Rectal smooth muscle tissue (tissue), 1 donor: ENCODE measurements at regions not wholly inside any gene's neighbourhood (a gene's known extent, or its start where the extent isn't known, plus 50 kb on each side); places are given as distances from the start of the nearest gene placed in this dataset.

Experiments used
- H3K27ac ChIP-seq: one replicate; pipeline ENCODE4 v1.7.0; 2013; ENCODE audit warnings: low read depth, low read length, inconsistent platforms
- H3K27me3 ChIP-seq: one replicate; pipeline ENCODE4 v1.7.0; 2013; ENCODE audit warnings: low read length; ENCODE audit not compliant: control insufficient read depth, insufficient read depth
- H3K36me3 ChIP-seq: one replicate; pipeline ENCODE4 v1.7.0; 2013; ENCODE audit warnings: low read length; ENCODE audit not compliant: control insufficient read depth, insufficient read depth
- H3K4me1 ChIP-seq: one replicate; pipeline ENCODE4 v1.7.0; 2013; ENCODE audit warnings: low read length; ENCODE audit not compliant: control insufficient read depth, insufficient read depth
- H3K4me3 ChIP-seq: one replicate; pipeline ENCODE4 v1.7.0; 2013; ENCODE audit warnings: low read length
- H3K9ac ChIP-seq: one replicate; pipeline ENCODE4 v1.7.0; 2013; ENCODE audit warnings: low read length

- H3K27me3 ChIP-seq: no peaks in the 10 kb centered on the region
- H3K4me1 ChIP-seq: no peaks in the 10 kb centered on the region
- H3K4me3 ChIP-seq: no peak overlapping the region
- no peaks in the 10 kb centered on the region for H3K36me3 ChIP-seq
- no peak overlapping the region for H3K9ac ChIP-seq
- no peak overlapping the region for H3K27ac ChIP-seq
Observed at GRCh38 chr7:19268737-19269136, 123.5 kb upstream of the FERD3L start.

GRCh38 chr7:19262826-19263225, 117.6 kb upstream of the FERD3L start:
- H3K9ac ChIP-seq: no peak overlapping the region

GRCh38 chr7:19249281-19249680, 104.1 kb upstream of the FERD3L start:
- H3K4me3 ChIP-seq: no peak overlapping the region

More at GRCh38 chr7:19262826-19263225, 117.6 kb upstream of the FERD3L start:
- no peak overlapping the region for H3K27ac ChIP-seq
- no peaks in the 10 kb centered on the region for H3K36me3 ChIP-seq
- no peaks in the 10 kb centered on the region for H3K27me3 ChIP-seq
- H3K4me3 ChIP-seq: no peak overlapping the region
- H3K4me1 ChIP-seq: no peaks in the 10 kb centered on the region

GRCh38 chr7:19248681-19249080, 103.5 kb upstream of the FERD3L start:
- no peak overlapping the region for H3K9ac ChIP-seq
- H3K27me3 ChIP-seq: no peaks in the 10 kb centered on the region
- H3K36me3 ChIP-seq: no peaks in the 10 kb centered on the region
- H3K27ac ChIP-seq: no peak overlapping the region
- H3K4me1 ChIP-seq: no peaks in the 10 kb centered on the region
- H3K4me3 ChIP-seq: no peak overlapping the region

More at GRCh38 chr7:19249281-19249680, 104.1 kb upstream of the FERD3L start:
- H3K27ac ChIP-seq: no peak overlapping the region
- no peaks in the 10 kb centered on the region for H3K27me3 ChIP-seq
- no peak overlapping the region for H3K9ac ChIP-seq
- no peaks in the 10 kb centered on the region for H3K4me1 ChIP-seq
- no peaks in the 10 kb centered on the region for H3K36me3 ChIP-seq

GRCh38 chr7:19248115-19248514, 102.9 kb upstream of the FERD3L start:
- no peak overlapping the region for H3K4me3 ChIP-seq
- H3K4me1 ChIP-seq: no peaks in the 10 kb centered on the region
- no peak overlapping the region for H3K27ac ChIP-seq
- no peak overlapping the region for H3K9ac ChIP-seq
- no peaks in the 10 kb centered on the region for H3K36me3 ChIP-seq
- no peaks in the 10 kb centered on the region for H3K27me3 ChIP-seq

GRCh38 chr7:19247017-19247416, 101.8 kb upstream of the FERD3L start:
- no peak overlapping the region for H3K9ac ChIP-seq
- no peak overlapping the region for H3K4me3 ChIP-seq
- H3K27ac ChIP-seq: no peak overlapping the region
- H3K36me3 ChIP-seq: no peaks in the 10 kb centered on the region
- H3K4me1 ChIP-seq: no peaks in the 10 kb centered on the region
- no peaks in the 10 kb centered on the region for H3K27me3 ChIP-seq

GRCh38 chr7:19242246-19242645, 97.0 kb upstream of the FERD3L start:
- Histone ChIP-seq H3K4me1 (no peaks in the 10 kb centered on the region), H3K4me3 (no peak overlapping the region), H3K9ac (no peak overlapping the region), H3K27me3 (no peaks in the 10 kb centered on the region), H3K36me3 (no peaks in the 10 kb centered on the region), H3K27ac (no peak overlapping the region)

GRCh38 chr7:19239951-19240350, 94.7 kb upstream of the FERD3L start:
- no peak overlapping the region for H3K27ac ChIP-seq
- H3K36me3 ChIP-seq: no peaks in the 10 kb centered on the region
- no peaks in the 10 kb centered on the region for H3K4me1 ChIP-seq
- no peaks in the 10 kb centered on the region for H3K27me3 ChIP-seq
- no peak overlapping the region for H3K9ac ChIP-seq
- no peak overlapping the region for H3K4me3 ChIP-seq

GRCh38 chr7:19235680-19236079, 90.5 kb upstream of the FERD3L start:
- Histone ChIP-seq H3K36me3 (no peaks in the 10 kb centered on the region), H3K27me3 (no peaks in the 10 kb centered on the region), H3K4me3 (no peak overlapping the region), H3K4me1 (no peaks in the 10 kb centered on the region), H3K9ac (no peak overlapping the region), H3K27ac (no peak overlapping the region)

- no peak overlapping the region for H3K4me3 ChIP-seq
- no peaks in the 10 kb centered on the region for H3K36me3 ChIP-seq
- H3K4me1 ChIP-seq: no peaks in the 10 kb centered on the region
- no peaks in the 10 kb centered on the region for H3K27me3 ChIP-seq
- H3K9ac ChIP-seq: no peak overlapping the region
- H3K27ac ChIP-seq: no peak overlapping the region
Observed at GRCh38 chr7:19224951-19225350, 79.7 kb upstream of the FERD3L start.

- Histone ChIP-seq H3K27ac (no peak overlapping the region), H3K4me1 (no peaks in the 10 kb centered on the region), H3K36me3 (no peaks in the 10 kb centered on the region), H3K27me3 (no peaks in the 10 kb centered on the region), H3K9ac (no peak overlapping the region), H3K4me3 (no peak overlapping the region)
Observed at GRCh38 chr7:19215412-19215811, 70.2 kb upstream of the FERD3L start.

GRCh38 chr7:19213746-19214145, 68.5 kb upstream of the FERD3L start:
- Histone ChIP-seq H3K27ac (no peak overlapping the region), H3K27me3 (no peaks in the 10 kb centered on the region), H3K4me3 (no peak overlapping the region), H3K4me1 (no peaks in the 10 kb centered on the region), H3K36me3 (no peaks in the 10 kb centered on the region), H3K9ac (no peak overlapping the region)

- no peaks in the 10 kb centered on the region for H3K27me3 ChIP-seq
- H3K36me3 ChIP-seq: no peaks in the 10 kb centered on the region
- H3K4me1 ChIP-seq: no peaks in the 10 kb centered on the region
- H3K27ac ChIP-seq: no peak overlapping the region
- no peak overlapping the region for H3K4me3 ChIP-seq
- no peak overlapping the region for H3K9ac ChIP-seq
Observed at GRCh38 chr7:19210893-19211413, 65.7 kb upstream of the FERD3L start.
